ENCODE measurements at regions not wholly inside any gene's neighbourhood (a gene's known extent, or its start where the extent isn't known, plus 50 kb on each side); places are given as distances from the start of the nearest gene placed in this dataset.

GRCh38 chr18:61687317-61687716 lies 205.5 kb downstream of the RNF152 start:
- H3K36me3 ChIP-seq (ENCODE audit: control insufficient read depth, insufficient read depth, low read length), result no peaks in the 10 kb centered on the region
- TF ChIP-seq CTCF (IDR thresholded peaks at IDR 0.05; ENCODE audit: insufficient read depth, low read length, poor library complexity, severe bottlenecking), result no peak
- no peak overlapping the region for H3K4me3 ChIP-seq (ENCODE audit: low read depth, low read length)
- no peak for DNase-seq (ENCODE audit: low read depth)
- H3K27me3 ChIP-seq (ENCODE audit: control insufficient read depth, insufficient read depth, low read length), result no peaks in the 10 kb centered on the region

GRCh38 chr18:61683856-61684255 lies 209.0 kb downstream of the RNF152 start:
- no peak for DNase-seq (ENCODE audit: low read depth)
- no peak for TF ChIP-seq CTCF (IDR thresholded peaks at IDR 0.05; ENCODE audit: insufficient read depth, low read length, poor library complexity, severe bottlenecking)
- no peaks in the 10 kb centered on the region for H3K27me3 ChIP-seq (ENCODE audit: control insufficient read depth, insufficient read depth, low read length)
- H3K36me3 ChIP-seq (ENCODE audit: control insufficient read depth, insufficient read depth, low read length), result no peaks in the 10 kb centered on the region
- H3K4me3 ChIP-seq (ENCODE audit: low read depth, low read length), result no peak overlapping the region

- no peak for TF ChIP-seq CTCF (IDR thresholded peaks at IDR 0.05; ENCODE audit: insufficient read depth, low read length, poor library complexity, severe bottlenecking)
- no peaks in the 10 kb centered on the region for H3K36me3 ChIP-seq (ENCODE audit: control insufficient read depth, insufficient read depth, low read length)
Observed at GRCh38 chr18:61681065-61681464, 211.7 kb downstream of the RNF152 start.

GRCh38 chr18:61679836-61680235 lies 213.0 kb downstream of the RNF152 start:
- Histone ChIP-seq H3K36me3 (ENCODE audit: control insufficient read depth, insufficient read depth, low read length) (no peaks in the 10 kb centered on the region), H3K27me3 (ENCODE audit: control insufficient read depth, insufficient read depth, low read length) (no peaks in the 10 kb centered on the region), H3K4me3 (ENCODE audit: low read depth, low read length) (no peak overlapping the region)
- no peak for TF ChIP-seq CTCF (IDR thresholded peaks at IDR 0.05; ENCODE audit: insufficient read depth, low read length, poor library complexity, severe bottlenecking)
- no peak for DNase-seq (ENCODE audit: low read depth)

More at GRCh38 chr18:61681065-61681464, 211.7 kb downstream of the RNF152 start:
- Histone ChIP-seq H3K27me3 (ENCODE audit: control insufficient read depth, insufficient read depth, low read length) (no peaks in the 10 kb centered on the region), H3K4me3 (ENCODE audit: low read depth, low read length) (no peak overlapping the region)
- DNase-seq (ENCODE audit: low read depth), result no peak

GRCh38 chr18:61677435-61677970 lies 215.3 kb downstream of the RNF152 start:
- Histone ChIP-seq H3K4me3 (ENCODE audit: low read depth, low read length) (no peak overlapping the region), H3K36me3 (ENCODE audit: control insufficient read depth, insufficient read depth, low read length) (no peaks in the 10 kb centered on the region), H3K27me3 (ENCODE audit: control insufficient read depth, insufficient read depth, low read length) (no peaks in the 10 kb centered on the region)
- DNase-seq (ENCODE audit: low read depth), result no peak
- no peak for TF ChIP-seq CTCF (IDR thresholded peaks at IDR 0.05; ENCODE audit: insufficient read depth, low read length, poor library complexity, severe bottlenecking)

GRCh38 chr18:61676773-61677434 lies 215.9 kb downstream of the RNF152 start:
- no peaks in the 10 kb centered on the region for H3K27me3 ChIP-seq (ENCODE audit: control insufficient read depth, insufficient read depth, low read length)
- no peak for DNase-seq (ENCODE audit: low read depth)
- TF ChIP-seq CTCF (IDR thresholded peaks at IDR 0.05; ENCODE audit: insufficient read depth, low read length, poor library complexity, severe bottlenecking), result no peak
- H3K4me3 ChIP-seq (ENCODE audit: low read depth, low read length), result no peak overlapping the region
- H3K36me3 ChIP-seq (ENCODE audit: control insufficient read depth, insufficient read depth, low read length), result no peaks in the 10 kb centered on the region

Data from kidney epithelial cell (primary cell).